22Rv1 (cell line): ENCODE measurements at regions not wholly inside any gene's neighbourhood (a gene's known extent, or its start where the extent isn't known, plus 50 kb on each side); places are given as distances from the start of the nearest gene placed in this dataset.

Source experiments
- H3K27ac ChIP-seq: fragments of 450-650 bp; 2 replicates; pipeline ENCODE4 v1.5.1; 2017
- CTCF ChIP-seq: fragments of 450-650 bp; IDR thresholded peaks from 2 replicates; pipeline ENCODE4 v1.5.1; 2017; ENCODE audit warnings: mild to moderate bottlenecking
- ZFX ChIP-seq: fragments of 450-650 bp; IDR thresholded peaks from 2 replicates; pipeline ENCODE4 v1.6.1; 2017; ENCODE audit warnings: antibody characterized with exemption, borderline replicate concordance

GRCh38 chr18:7482342-7482741 is 84.8 kb upstream of the PTPRM start:
- TF ChIP-seq ZFX (no peak), CTCF (no peak)
- no peak overlapping the region for H3K27ac ChIP-seq

DNA sequence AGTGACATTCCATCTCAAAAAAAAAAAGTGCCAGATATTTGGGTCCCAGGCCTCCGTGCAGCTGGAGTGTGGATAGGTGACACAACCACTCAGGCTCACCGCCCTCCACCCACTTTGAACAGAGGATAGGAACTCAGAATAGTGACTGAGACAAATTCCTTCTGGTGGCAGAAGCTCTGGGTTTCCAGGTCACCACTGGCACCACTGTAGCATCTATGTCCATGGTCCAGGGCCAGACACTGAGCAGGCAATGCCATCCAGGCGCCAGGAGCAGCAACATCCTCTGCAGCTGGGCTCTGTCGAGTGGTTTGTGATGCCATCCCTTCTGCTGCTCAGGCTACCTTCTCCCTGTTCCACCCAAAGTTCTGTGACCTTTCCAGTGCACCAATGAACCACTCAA is 81.5 kb upstream of the PTPRM start:
- TF ChIP-seq ZFX (no peak), CTCF (no peak)
- no peak overlapping the region for H3K27ac ChIP-seq

- no peak for TF ChIP-seq ZFX
- TF ChIP-seq CTCF: no peak
- H3K27ac ChIP-seq: no peak overlapping the region
Measured at GRCh38 chr18:7488571-7488970, 78.5 kb upstream of the PTPRM start.

- no peak for TF ChIP-seq ZFX
- no peak for TF ChIP-seq CTCF
- no peak overlapping the region for H3K27ac ChIP-seq
Measured at GRCh38 chr18:7490104-7490503, 77.0 kb upstream of the PTPRM start.

- TF ChIP-seq CTCF (no peak), ZFX (no peak)
- no peak overlapping the region for H3K27ac ChIP-seq
Measured at GRCh38 chr18:7492385-7492784, 74.7 kb upstream of the PTPRM start.

- no peak overlapping the region for H3K27ac ChIP-seq
- TF ChIP-seq CTCF (no peak), ZFX (no peak)
Measured at GRCh38 chr18:7497081-7497480, 70.0 kb upstream of the PTPRM start.

DNA sequence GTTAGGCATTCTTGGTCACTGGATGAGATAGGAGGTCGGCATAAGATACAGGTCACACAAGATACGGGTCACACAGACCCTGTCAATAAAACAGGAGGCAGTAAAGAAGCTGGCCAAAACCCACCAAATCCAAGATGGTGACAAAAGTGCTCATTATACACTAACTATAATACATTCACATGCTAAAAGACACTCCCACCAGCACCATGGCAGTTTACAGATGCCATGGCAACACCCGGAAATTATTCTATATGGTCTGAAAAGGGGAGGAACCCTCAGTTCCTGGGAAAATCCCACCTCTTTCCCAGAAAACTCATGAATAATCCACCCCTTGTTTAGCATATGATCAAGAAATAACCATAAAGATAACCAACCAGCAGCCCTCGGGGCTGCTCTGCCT is 56.0 kb upstream of the PTPRM start:
- no peak overlapping the region for H3K27ac ChIP-seq

More for the DNA sequence above, 56.0 kb upstream of the PTPRM start:
- TF ChIP-seq CTCF: no peak
- TF ChIP-seq ZFX: no peak
